Sigmoid colon (tissue), 4 donors: ENCODE measurements at regions not wholly inside any gene's neighbourhood (a gene's known extent, or its start where the extent isn't known, plus 50 kb on each side); places are given as distances from the start of the nearest gene placed in this dataset.

Experiments
- CTCF ChIP-seq, 4 experiments: fragments of 450-650 bp in 3 of 4; fragments of 200-600 bp in 1 of 4; IDR thresholded peaks; one replicate each; pipeline ENCODE4 v1.5.1; 2016 to 2019; ENCODE audit warnings: antibody characterized with exemption in 4 of 4, mild to moderate bottlenecking in 3 of 4, moderate library complexity in 2 of 4
- POLR2A ChIP-seq, 2 donors: fragments of 450-650 bp; IDR thresholded peaks; one replicate each; pipeline ENCODE4 v1.6.1; 2016; ENCODE audit warnings: antibody characterized with exemption in 2 of 2, mild to moderate bottlenecking in 2 of 2, moderate library complexity in 2 of 2
- POLR2AphosphoS5 ChIP-seq, 4 donors: sonication (generic); formaldehyde crosslinking; IDR thresholded peaks; one replicate each; pipeline ENCODE4 v1.6.1; 2017; ENCODE audit warnings: antibody characterized with exemption in 4 of 4

GRCh38 chr12:102571889-102572288 is 91.5 kb upstream of the IGF1 start:
- TF ChIP-seq CTCF (IDR thresholded peaks at IDR 0.05) = no peak
- no peak for TF ChIP-seq POLR2AphosphoS5 (IDR thresholded peaks at IDR 0.05)
- no peak for TF ChIP-seq POLR2A (IDR thresholded peaks at IDR 0.05)
